T-cell (primary cell): ENCODE measurements at regions not wholly inside any gene's neighbourhood (a gene's known extent, or its start where the extent isn't known, plus 50 kb on each side); places are given as distances from the start of the nearest gene placed in this dataset.

Experiments
- ATAC-seq, 4 experiments: fragments of 200-7000 bp in 3 of 4; fragments of 150-1000 bp in 1 of 4; cut with Tn5 transposase; replicated peaks in 1 of 4; 1 replicate in 3 of 4; 2 replicates in 1 of 4; pipeline ENCODE4 v1.10.0; 2021; ENCODE audit warnings: moderate library complexity in 3 of 4, mild to moderate bottlenecking in 2 of 4, moderate number of reproducible peaks in 1 of 4
- CTCF ChIA-PET, 2 donors: fragments of 300-600 bp; sonication (Branson Sonifier 250); formaldehyde crosslinking; loops; one replicate each; lab custom pipeline; 2022; ENCODE audit warnings: antibody characterized with exemption in 2 of 2; lab: Charles Lee
- POLR2A ChIA-PET, 2 donors: fragments of 300-600 bp; sonication (Branson Sonifier 250); formaldehyde crosslinking; loops; one replicate each; lab custom pipeline; 2022; ENCODE audit warnings: antibody characterized with exemption in 2 of 2; lab: Charles Lee
- DNase-seq, 35 experiments: peaks; one replicate each; pipeline versions ENCODE4 v3.0.0 to v3.0.0-alpha.2; 2013 to 2023
- H3K27ac ChIP-seq: one replicate; pipeline ENCODE4 v1.5.1; 2013; ENCODE audit warnings: low read length
- H3K27me3 ChIP-seq, 2 experiments: replicated peaks in 1 of 2; 1 replicate in 1 of 2; 2 replicates in 1 of 2; pipeline versions ENCODE4 v1.6.1 to v1.7.0; 2013; ENCODE audit warnings: low read length in 1 of 2, mixed read lengths in 1 of 2; ENCODE audit not compliant: control insufficient read depth in 2 of 2, insufficient read depth in 2 of 2; ENCODE audit errors: extremely low read depth in 1 of 2
- H3K36me3 ChIP-seq, 2 donors: 1 replicate in 1 of 2; 2 replicates in 1 of 2; pipeline versions ENCODE4 v1.6.1 to v1.7.0; 2013; ENCODE audit warnings: low read length in 1 of 2; ENCODE audit not compliant: control insufficient read depth in 2 of 2, insufficient read depth in 1 of 2; ENCODE audit errors: extremely low read depth in 1 of 2
- H3K4me1 ChIP-seq, 2 experiments: 1 replicate in 1 of 2; 2 replicates in 1 of 2; pipeline versions ENCODE4 v1.6.1 to v1.7.0; 2013; ENCODE audit warnings: low read length in 2 of 2, mixed read lengths in 1 of 2; ENCODE audit not compliant: insufficient read depth in 2 of 2, control insufficient read depth in 1 of 2; ENCODE audit errors: extremely low read depth in 1 of 2
- H3K4me3 ChIP-seq, 2 donors: 1 replicate in 1 of 2; 2 replicates in 1 of 2; pipeline versions ENCODE4 v1.5.1 to v1.7.0; 2013; ENCODE audit warnings: mild to moderate bottlenecking in 2 of 2, low read length in 1 of 2, moderate library complexity in 1 of 2; ENCODE audit not compliant: control insufficient read depth in 1 of 2; ENCODE audit errors: extremely low read depth in 1 of 2
- H3K9me3 ChIP-seq: 2 replicates; pipeline ENCODE4 v1.7.0; 2013
- H3K27ac Mint-ChIP-seq, 2 donors: one replicate each; pipeline ENCODE4 v1.8.0; 2020 to 2021; ENCODE audit warnings: mild to moderate bottlenecking in 2 of 2, mixed read lengths in 2 of 2
- H3K27me3 Mint-ChIP-seq, 2 donors: one replicate each; pipeline ENCODE4 v1.8.0; 2021 to 2022; ENCODE audit warnings: mixed read lengths in 2 of 2
- H3K36me3 Mint-ChIP-seq: one replicate; pipeline ENCODE4 v1.8.0; 2021; ENCODE audit warnings: mixed read lengths
- H3K4me1 Mint-ChIP-seq, 3 donors: one replicate each; pipeline ENCODE4 v1.8.0; 2020 to 2022; ENCODE audit warnings: mixed read lengths in 3 of 3, mild to moderate bottlenecking in 1 of 3
- H3K4me3 Mint-ChIP-seq, 3 donors: one replicate each; pipeline ENCODE4 v1.8.0; 2020 to 2022; ENCODE audit warnings: mild to moderate bottlenecking in 3 of 3, mixed read lengths in 3 of 3, moderate library complexity in 3 of 3
- H3K9me3 Mint-ChIP-seq, 3 donors: one replicate each; pipeline ENCODE4 v1.8.0; 2020 to 2022; ENCODE audit warnings: mixed read lengths in 3 of 3
- WGBS: methylation state at CpG from one replicate; pipeline ENCODE4 v1.1.5; 2013; ENCODE audit warnings: missing lambda C conversion rate; ENCODE audit not compliant: insufficient coverage; 5-methylcytosine and 5-hydroxymethylcytosine counted together

DNA sequence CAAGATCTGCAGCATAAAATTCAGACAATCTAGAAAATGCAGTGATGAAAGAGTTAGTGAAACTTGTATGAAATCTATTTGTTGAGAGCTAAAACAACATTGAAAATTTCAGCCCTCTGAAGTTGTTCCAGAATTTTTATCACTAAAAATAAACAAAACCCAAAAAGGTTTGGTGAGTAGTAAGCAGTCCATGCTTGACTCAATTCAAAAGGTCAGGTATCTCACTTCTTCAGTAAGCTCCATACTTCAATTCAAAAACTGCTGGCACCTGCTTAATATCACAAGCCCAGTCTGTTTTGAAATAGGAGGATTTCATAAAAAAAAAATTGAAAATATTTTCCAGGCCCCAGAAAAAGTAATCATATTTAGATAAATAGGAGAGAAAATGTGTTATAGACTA, 894.4 kb downstream of the SLITRK5 start:
- H3K27me3 Mint-ChIP-seq: no peaks in the 10 kb centered on the region
- CTCF ChIA-PET: interaction anchor here in 1 of 2 donors (0.6 to 1.0 kb wide), 2 partner anchors 10 to 11 kb away, joined by 3 read pairs; no protein-coding TSS in a partner anchor
- ATAC-seq: no peak

DNA sequence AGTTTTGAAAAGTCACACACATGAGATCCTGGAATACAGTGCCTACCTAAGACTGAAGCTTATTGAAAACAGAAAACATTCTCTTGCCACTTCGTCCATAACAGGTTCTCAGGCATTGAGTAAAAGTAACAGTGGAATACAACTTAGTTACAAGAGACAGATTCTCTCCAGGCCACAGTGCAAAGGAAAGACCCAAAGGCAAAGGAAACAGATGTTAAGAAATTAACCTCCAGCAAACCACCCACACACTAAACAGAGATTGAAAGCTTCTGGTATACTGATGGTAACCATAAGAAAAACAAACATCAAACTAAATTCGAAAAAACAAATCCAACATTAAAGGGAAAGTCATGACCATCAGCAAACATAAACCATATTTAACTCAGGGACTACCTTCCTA, 914.7 kb downstream of the SLITRK5 start:
- no peaks in the 10 kb centered on the region for H3K36me3 Mint-ChIP-seq
- ATAC-seq (no peak), DNase-seq (no peak)
- no peak overlapping the region for H3K27ac ChIP-seq
- WGBS: no CpG with 5 or more reads among the region's 2 CpGs
- H3K4me3 ChIP-seq: no peak overlapping the region
- ChIA-PET CTCF (no interaction called here), POLR2A (no interaction called here)
- H3K4me1 ChIP-seq: no peaks in the 10 kb centered on the region
- no peak overlapping the region for H3K4me3 Mint-ChIP-seq
- H3K9me3 Mint-ChIP-seq: peaks cover 4 to 10% (median 5%) of the 10 kb centered on the region in 3 donors
- H3K27ac Mint-ChIP-seq: no peak overlapping the region
- no peaks in the 10 kb centered on the region for H3K27me3 ChIP-seq
- H3K27me3 Mint-ChIP-seq: no peaks in the 10 kb centered on the region
- H3K9me3 ChIP-seq: no peaks in the 10 kb centered on the region
- no peaks in the 10 kb centered on the region for H3K36me3 ChIP-seq
- H3K4me1 Mint-ChIP-seq: peaks cover 0 to 3% (median 0%) of the 10 kb centered on the region in 3 donors

More for the DNA sequence above, 894.4 kb downstream of the SLITRK5 start:
- Mint-ChIP-seq H3K36me3 (no peaks in the 10 kb centered on the region), H3K27ac (no peak overlapping the region), H3K9me3 (peaks cover 0 to 21% (median 4%) of the 10 kb centered on the region in 3 donors), H3K4me3 (no peak overlapping the region), H3K4me1 (peaks cover 0 to 5% (median 0%) of the 10 kb centered on the region in 3 donors)
- Histone ChIP-seq H3K27ac (no peak overlapping the region), H3K27me3 (no peaks in the 10 kb centered on the region), H3K36me3 (no peaks in the 10 kb centered on the region), H3K9me3 (no peaks in the 10 kb centered on the region), H3K4me1 (no peaks in the 10 kb centered on the region), H3K4me3 (no peak overlapping the region)
- DNase-seq: no peak
- POLR2A ChIA-PET: no interaction called here

- peaks cover 4 to 6% (median 4%) of the 10 kb centered on the region in 3 donors for H3K9me3 Mint-ChIP-seq
- no peak overlapping the region for H3K27ac ChIP-seq
- H3K4me3 Mint-ChIP-seq: no peak overlapping the region
- DNase-seq (no peak), ATAC-seq (no peak)
- ChIA-PET CTCF (no interaction called here), POLR2A (no interaction called here)
- H3K27me3 ChIP-seq: no peaks in the 10 kb centered on the region
- no peaks in the 10 kb centered on the region for H3K9me3 ChIP-seq
- H3K36me3 Mint-ChIP-seq: no peaks in the 10 kb centered on the region
- H3K36me3 ChIP-seq: no peaks in the 10 kb centered on the region
- no peak overlapping the region for H3K4me3 ChIP-seq
- peaks cover 0 to 3% (median 0%) of the 10 kb centered on the region in 3 donors for H3K4me1 Mint-ChIP-seq
- no peak overlapping the region for H3K27ac Mint-ChIP-seq
- no peaks in the 10 kb centered on the region for H3K27me3 Mint-ChIP-seq
- no peaks in the 10 kb centered on the region for H3K4me1 ChIP-seq
Observed at GRCh38 chr13:88586263-88586662, 915.1 kb downstream of the SLITRK5 start.

- Mint-ChIP-seq H3K4me1 (peaks cover 0 to 2% (median 0%) of the 10 kb centered on the region in 3 donors), H3K4me3 (no peak overlapping the region), H3K9me3 (peaks cover 4 to 20% (median 15%) of the 10 kb centered on the region in 3 donors), H3K27ac (no peak overlapping the region), H3K36me3 (no peaks in the 10 kb centered on the region), H3K27me3 (no peaks in the 10 kb centered on the region)
- no peaks in the 10 kb centered on the region for H3K27me3 ChIP-seq
- DNase-seq (no peak), ATAC-seq (no peak)
- ChIA-PET POLR2A (no interaction called here), CTCF (no interaction called here)
- H3K9me3 ChIP-seq: no peaks in the 10 kb centered on the region
- no peak overlapping the region for H3K4me3 ChIP-seq
- H3K36me3 ChIP-seq: no peaks in the 10 kb centered on the region
- no CpG with 5 or more reads among the region's 1 CpG for WGBS
- H3K4me1 ChIP-seq: no peaks in the 10 kb centered on the region
- H3K27ac ChIP-seq: no peak overlapping the region
Observed at GRCh38 chr13:88590574-88590973, 919.4 kb downstream of the SLITRK5 start.

DNA sequence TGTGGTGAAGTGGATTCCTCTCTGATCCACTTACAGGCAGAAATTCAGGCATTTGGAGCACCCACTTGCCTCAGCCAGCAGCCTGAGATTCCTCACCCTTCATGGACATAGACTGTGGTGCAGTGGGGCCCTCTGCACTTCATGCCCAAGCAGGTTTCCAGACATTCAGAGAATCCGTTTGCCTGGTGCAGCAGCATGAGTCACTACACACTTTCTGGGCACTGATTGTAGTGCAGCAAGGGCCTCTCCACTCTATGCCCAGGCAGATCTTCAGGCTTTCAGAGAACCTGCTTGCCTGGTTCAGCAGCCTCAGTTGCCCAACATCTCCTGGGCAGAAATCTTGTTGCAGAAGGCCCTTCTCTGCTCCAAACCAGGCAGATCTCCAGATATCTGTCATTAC, 920.9 kb downstream of the SLITRK5 start:
- Histone ChIP-seq H3K4me3 (no peak overlapping the region), H3K27me3 (no peaks in the 10 kb centered on the region), H3K36me3 (no peaks in the 10 kb centered on the region), H3K27ac (no peak overlapping the region), H3K4me1 (no peaks in the 10 kb centered on the region), H3K9me3 (no peaks in the 10 kb centered on the region)
- Mint-ChIP-seq H3K9me3 (peaks cover 0 to 20% (median 15%) of the 10 kb centered on the region in 3 donors), H3K27me3 (no peaks in the 10 kb centered on the region), H3K4me3 (no peak overlapping the region), H3K27ac (no peak overlapping the region), H3K4me1 (no peaks in the 10 kb centered on the region), H3K36me3 (no peaks in the 10 kb centered on the region)
- DNase-seq: no peak
- CTCF ChIA-PET: no interaction called here
- ATAC-seq: no peak
- 92% methylated on average over 1 of the region's 1 CpG for WGBS
- POLR2A ChIA-PET: no interaction called here

DNA sequence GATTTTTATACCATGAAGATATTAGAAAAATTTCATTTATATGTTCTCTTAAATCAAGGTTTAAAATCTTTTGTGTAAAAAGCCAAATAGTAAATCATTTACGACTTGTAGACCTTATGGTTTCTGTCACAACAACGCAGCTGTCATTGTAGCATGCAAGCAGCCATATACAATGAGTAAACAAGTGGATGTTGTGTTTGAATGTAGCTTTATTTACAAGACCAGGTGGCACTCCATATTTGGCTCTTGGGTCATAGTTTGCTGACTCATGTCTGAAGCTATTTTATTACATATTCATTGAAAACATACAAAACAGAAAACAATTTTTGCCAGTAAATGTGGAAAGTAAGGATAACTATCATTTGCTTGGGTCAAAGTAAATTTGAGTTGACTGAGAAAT, 930.8 kb downstream of the SLITRK5 start:
- peaks cover 0 to 15% (median 5%) of the 10 kb centered on the region in 3 donors for H3K9me3 Mint-ChIP-seq
- ChIA-PET CTCF (no interaction called here), POLR2A (no interaction called here)
- WGBS: 80% methylated on average over 1 of the region's 2 CpGs
- no peaks in the 10 kb centered on the region for H3K9me3 ChIP-seq
- H3K4me1 ChIP-seq: no peaks in the 10 kb centered on the region
- H3K27ac Mint-ChIP-seq: no peak overlapping the region
- no peaks in the 10 kb centered on the region for H3K36me3 ChIP-seq
- H3K27ac ChIP-seq: no peak overlapping the region
- H3K27me3 Mint-ChIP-seq: no peaks in the 10 kb centered on the region
- H3K4me3 ChIP-seq: no peak overlapping the region
- H3K4me1 Mint-ChIP-seq: peaks cover 0 to 3% (median 0%) of the 10 kb centered on the region in 3 donors
- H3K4me3 Mint-ChIP-seq: no peak overlapping the region
- no peaks in the 10 kb centered on the region for H3K36me3 Mint-ChIP-seq
- no peaks in the 10 kb centered on the region for H3K27me3 ChIP-seq
- DNase-seq (no peak), ATAC-seq (no peak)
